GM12865 (cell line): ENCODE measurements at regions not wholly inside any gene's neighbourhood (a gene's known extent, or its start where the extent isn't known, plus 50 kb on each side); places are given as distances from the start of the nearest gene placed in this dataset.

Experiments
- DNase-seq: peaks from one replicate; pipeline ENCODE4 v3.0.0; 2010; ENCODE audit warnings: low read depth
- H3K4me3 ChIP-seq: 2 replicates; pipeline ENCODE4 v1.5.1; 2011; ENCODE audit warnings: mild to moderate bottlenecking, low read depth, low read length, control low read depth
- CTCF ChIP-seq: IDR thresholded peaks from 2 replicates; pipeline ENCODE4 v1.5.1; 2011; ENCODE audit warnings: low read length, control low read depth, low read depth, inconsistent platforms; ENCODE audit not compliant: insufficient read depth; ENCODE audit errors: missing control alignments

- DNase-seq, result no peak
- no peak overlapping the region for H3K4me3 ChIP-seq
- TF ChIP-seq CTCF, result no peak
Measured at GRCh38 chr3:181764544-181764943, 52.8 kb downstream of the SOX2 start.

- DNase-seq, result no peak
- no peak for TF ChIP-seq CTCF
- H3K4me3 ChIP-seq, result no peak overlapping the region
Measured at GRCh38 chr3:181770296-181770695, 58.6 kb downstream of the SOX2 start.

- no peak for TF ChIP-seq CTCF
- no peak overlapping the region for H3K4me3 ChIP-seq
- no peak for DNase-seq
Measured at GRCh38 chr3:181771120-181771519, 59.4 kb downstream of the SOX2 start.

- TF ChIP-seq CTCF, result no peak
- no peak for DNase-seq
- no peak overlapping the region for H3K4me3 ChIP-seq
Measured at GRCh38 chr3:181772166-181772565, 60.4 kb downstream of the SOX2 start.

- no peak for TF ChIP-seq CTCF
- H3K4me3 ChIP-seq, result no peak overlapping the region
- DNase-seq, result no peak
Measured at GRCh38 chr3:181773921-181774320, 62.2 kb downstream of the SOX2 start.

- no peak for TF ChIP-seq CTCF
- no peak for DNase-seq
- H3K4me3 ChIP-seq, result no peak overlapping the region
Measured at GRCh38 chr3:181782306-181782954, 70.7 kb downstream of the SOX2 start.

GRCh38 chr3:181790561-181790960, 78.8 kb downstream of the SOX2 start:
- no peak overlapping the region for H3K4me3 ChIP-seq
- no peak for DNase-seq
- no peak for TF ChIP-seq CTCF
